ENCODE measurements at regions not wholly inside any gene's neighbourhood (a gene's known extent, or its start where the extent isn't known, plus 50 kb on each side); places are given as distances from the start of the nearest gene placed in this dataset.

- TF ChIP-seq POLR2A (IDR thresholded peaks at IDR 0.05; ENCODE audit: low read depth, low read length) (no peak), CTCF (conservative IDR thresholded peaks at IDR 0.05; ENCODE audit: low read depth, low read length) (no peak), RAD21 (IDR thresholded peaks at IDR 0.05; ENCODE audit: low read length) (no peak), MAZ (IDR thresholded peaks at IDR 0.05; ENCODE audit: borderline replicate concordance, low read depth, low read length) (no peak), CHD1 (IDR thresholded peaks at IDR 0.05; ENCODE audit: low read depth, low read length) (no peak), USF2 (IDR thresholded peaks at IDR 0.05; ENCODE audit: low read depth, low read length) (no peak), RFX5 (IDR thresholded peaks at IDR 0.05; ENCODE audit: low read depth, low read length) (no peak), ELK1 (IDR thresholded peaks at IDR 0.05; ENCODE audit: borderline replicate concordance, low read depth, low read length) (no peak), MXI1 (IDR thresholded peaks at IDR 0.05; ENCODE audit: borderline replicate concordance, low read depth, low read length) (no peak)
Measured at GRCh38 chr13:66087269-66087710, 1142.8 kb downstream of the PCDH9 start.
